IMR-90 (cell line): ENCODE measurements at regions not wholly inside any gene's neighbourhood (a gene's known extent, or its start where the extent isn't known, plus 50 kb on each side); places are given as distances from the start of the nearest gene placed in this dataset.

Experiments
- ATAC-seq: fragments of 200-7000 bp; cut with Tn5 transposase; 2 replicates; pipeline ENCODE4 v1.9.1; 2020; ENCODE audit warnings: low read depth, mild to moderate bottlenecking, moderate library complexity
- BruUV-seq: library from RNA; stranded (reverse); fragments of 400-500 nt; replicated peaks from 2 replicates; lab custom pipeline; 2021; lab: Mats Ljungman, UMichigan
- CTCF ChIA-PET: fragments of 300-600 bp; formaldehyde crosslinking; extraction: SDS; loops from one replicate; lab custom pipeline; 2021; ENCODE audit warnings: antibody characterized with exemption; lab: Yijun Ruan, JAX
- POLR2A ChIA-PET: fragments of 300-600 bp; sonication (Branson Sonifier 250); formaldehyde crosslinking; loops from one replicate; lab custom pipeline; 2022; ENCODE audit warnings: antibody characterized with exemption; ENCODE audit not compliant: unreplicated experiment; lab: Charles Lee
- DNase-seq: peaks from one replicate; pipeline ENCODE4 v3.0.0; 2013
- H2AFZ ChIP-seq: replicated peaks from 2 replicates; pipeline ENCODE3; 2013; ENCODE audit warnings: low read length, mild to moderate bottlenecking; ENCODE audit not compliant: poor library complexity
- H2AK5ac ChIP-seq: 2 replicates; pipeline ENCODE4 v1.6.1; 2013; ENCODE audit warnings: low read depth, low read length, inconsistent platforms
- H2AK9ac ChIP-seq: replicated peaks from 2 replicates; pipeline ENCODE3; 2013; ENCODE audit warnings: mild to moderate bottlenecking, low read depth, low read length, moderate library complexity; ENCODE audit not compliant: poor library complexity
- H2BK120ac ChIP-seq: 2 replicates; pipeline ENCODE4 v1.6.1; 2013; ENCODE audit warnings: low read depth, low read length, inconsistent platforms
- H2BK15ac ChIP-seq: 3 replicates; pipeline ENCODE4 v1.6.1; 2013; ENCODE audit warnings: low read depth, low read length, inconsistent platforms
- H2BK20ac ChIP-seq: 2 replicates; pipeline ENCODE4 v1.6.1; 2013; ENCODE audit warnings: low read depth, mild to moderate bottlenecking, inconsistent platforms, low read length, moderate library complexity
- H2BK5ac ChIP-seq: 2 replicates; pipeline ENCODE4 v1.6.1; 2013; ENCODE audit warnings: mild to moderate bottlenecking, low read depth, low read length, inconsistent platforms; ENCODE audit not compliant: poor library complexity, severe bottlenecking
- H3K14ac ChIP-seq: replicated peaks from 2 replicates; pipeline ENCODE4 v1.6.1; 2013; ENCODE audit warnings: low read depth, low read length, inconsistent platforms
- H3K18ac ChIP-seq: 2 replicates; pipeline ENCODE4 v1.6.1; 2013; ENCODE audit warnings: low read depth, low read length, control low read depth
- H3K23ac ChIP-seq: 2 replicates; pipeline ENCODE4 v1.6.1; 2013; ENCODE audit warnings: low read depth, low read length, inconsistent platforms
- H3K27ac ChIP-seq: 2 replicates; pipeline ENCODE4 v1.5.1; 2013; ENCODE audit warnings: mild to moderate bottlenecking, control low read depth, low read length; ENCODE audit not compliant: insufficient read depth
- H3K27me3 ChIP-seq: 2 replicates; pipeline ENCODE4 v1.6.1; 2013; ENCODE audit warnings: low read length; ENCODE audit not compliant: control insufficient read depth, insufficient read depth
- H3K36me3 ChIP-seq: 2 replicates; pipeline ENCODE4 v1.6.1; 2013; ENCODE audit warnings: low read length, mixed read lengths; ENCODE audit not compliant: control insufficient read depth, insufficient read depth
- H3K4ac ChIP-seq: 2 replicates; pipeline ENCODE4 v1.6.1; 2013; ENCODE audit warnings: low read depth, low read length, inconsistent platforms
- H3K4me1 ChIP-seq: 2 replicates; pipeline ENCODE4 v1.6.1; 2013; ENCODE audit warnings: low read length, mixed read lengths; ENCODE audit not compliant: control insufficient read depth, insufficient read depth
- H3K4me2 ChIP-seq: 2 replicates; pipeline ENCODE4 v1.6.1; 2013; ENCODE audit warnings: low read depth, mild to moderate bottlenecking, control low read depth, low read length, moderate library complexity
- H3K4me3 ChIP-seq: 2 replicates; pipeline ENCODE4 v1.5.1; 2013; ENCODE audit warnings: low read depth, mild to moderate bottlenecking, control low read depth, low read length, moderate library complexity; ENCODE audit not compliant: insufficient read depth
- H3K56ac ChIP-seq: 2 replicates; pipeline ENCODE4 v1.6.1; 2013; ENCODE audit warnings: low read length, inconsistent platforms; ENCODE audit not compliant: insufficient read depth; ENCODE audit errors: extremely low read depth
- H3K79me1 ChIP-seq, 2 experiments: 2 replicates each; pipeline ENCODE4 v1.6.1; 2013; ENCODE audit warnings: low read length in 2 of 2, inconsistent platforms in 1 of 2, low read depth in 1 of 2
- H3K9ac ChIP-seq: 2 replicates; pipeline ENCODE4 v1.6.1; 2013; ENCODE audit warnings: low read depth, low read length, control low read depth
- H3K9me1 ChIP-seq: 2 replicates; pipeline ENCODE4 v1.6.1; 2013; ENCODE audit warnings: low read length, inconsistent platforms; ENCODE audit not compliant: insufficient read depth
- H3K9me3 ChIP-seq: 2 replicates; pipeline ENCODE4 v1.6.1; 2013; ENCODE audit warnings: low read length; ENCODE audit not compliant: control insufficient read depth, insufficient read depth
- H4K20me1 ChIP-seq: 2 replicates; pipeline ENCODE4 v1.6.1; 2013; ENCODE audit warnings: low read length, inconsistent platforms; ENCODE audit not compliant: insufficient read depth
- H4K5ac ChIP-seq: 2 replicates; pipeline ENCODE4 v1.6.1; 2013; ENCODE audit warnings: mild to moderate bottlenecking, low read depth, low read length, control low read depth
- H4K8ac ChIP-seq, 2 experiments: 2 replicates each; pipeline ENCODE4 v1.6.1; 2013; ENCODE audit warnings: low read depth in 2 of 2, low read length in 2 of 2, control low read depth in 1 of 2, inconsistent platforms in 1 of 2
- H4K91ac ChIP-seq: 2 replicates; pipeline ENCODE4 v1.6.1; 2013; ENCODE audit warnings: low read depth, low read length, inconsistent platforms; ENCODE audit not compliant: insufficient read depth
- MAFK ChIP-seq: IDR thresholded peaks from 2 replicates; pipeline ENCODE4 v1.6.1; 2012; ENCODE audit warnings: low read depth, low read length, improper control_type of control experiment
- dilution Hi-C: fragments of 300-500 bp; cut with HindIII; formaldehyde crosslinking; loops from one replicate; pipeline ENCODE4 v1.14.3; 2018; ENCODE audit warnings: low sequenced_read_pairs; ENCODE audit not compliant: unreplicated experiment
- in situ Hi-C: fragments of 300-500 bp; cut with MboI; formaldehyde crosslinking; loops from 3 replicates; pipeline ENCODE4 v1.14.3; 2019; ENCODE audit warnings: low sequenced_read_pairs, inconsistent platforms, mixed read lengths
- intact Hi-C: fragments of 100-400 bp; cut with micrococcal nuclease; formaldehyde crosslinking; loops from 2 replicates; pipeline ENCODE4 v1.10.0; 2022
- TF ChIP-seq, protein P1 (sequence below): conservative IDR thresholded peaks from 2 replicates; pipeline ENCODE4 v1.5.1; 2012; ENCODE audit warnings: mild to moderate bottlenecking, low read depth, low read length, improper control_type of control experiment

- TF ChIP-seq, protein P1, sequence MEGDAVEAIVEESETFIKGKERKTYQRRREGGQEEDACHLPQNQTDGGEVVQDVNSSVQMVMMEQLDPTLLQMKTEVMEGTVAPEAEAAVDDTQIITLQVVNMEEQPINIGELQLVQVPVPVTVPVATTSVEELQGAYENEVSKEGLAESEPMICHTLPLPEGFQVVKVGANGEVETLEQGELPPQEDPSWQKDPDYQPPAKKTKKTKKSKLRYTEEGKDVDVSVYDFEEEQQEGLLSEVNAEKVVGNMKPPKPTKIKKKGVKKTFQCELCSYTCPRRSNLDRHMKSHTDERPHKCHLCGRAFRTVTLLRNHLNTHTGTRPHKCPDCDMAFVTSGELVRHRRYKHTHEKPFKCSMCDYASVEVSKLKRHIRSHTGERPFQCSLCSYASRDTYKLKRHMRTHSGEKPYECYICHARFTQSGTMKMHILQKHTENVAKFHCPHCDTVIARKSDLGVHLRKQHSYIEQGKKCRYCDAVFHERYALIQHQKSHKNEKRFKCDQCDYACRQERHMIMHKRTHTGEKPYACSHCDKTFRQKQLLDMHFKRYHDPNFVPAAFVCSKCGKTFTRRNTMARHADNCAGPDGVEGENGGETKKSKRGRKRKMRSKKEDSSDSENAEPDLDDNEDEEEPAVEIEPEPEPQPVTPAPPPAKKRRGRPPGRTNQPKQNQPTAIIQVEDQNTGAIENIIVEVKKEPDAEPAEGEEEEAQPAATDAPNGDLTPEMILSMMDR = no peak
- no peak for TF ChIP-seq MAFK
- no peak overlapping the region for H2AK9ac ChIP-seq
- ATAC-seq (no peak), DNase-seq (no peak)
- no peak overlapping the region for H4K91ac ChIP-seq
- H3K36me3 ChIP-seq = no peaks in the 10 kb centered on the region
- BruUV-seq = no TSS peak
- ChIA-PET POLR2A (no interaction called here), CTCF (no interaction called here)
- no peak overlapping the region for H2AFZ ChIP-seq
- no peaks in the 10 kb centered on the region for H3K79me1 ChIP-seq
- no peak overlapping the region for H2BK20ac ChIP-seq
- in situ Hi-C loops = no loop called here
- H3K4me1 ChIP-seq = no peaks in the 10 kb centered on the region
- H4K20me1 ChIP-seq = no peaks in the 10 kb centered on the region
- no peak overlapping the region for H3K27ac ChIP-seq
- H4K8ac ChIP-seq = no peak overlapping the region
- H3K56ac ChIP-seq = no peak overlapping the region
- H3K14ac ChIP-seq = no peak overlapping the region
- H2BK120ac ChIP-seq = no peak overlapping the region
- no peaks in the 10 kb centered on the region for H3K9me3 ChIP-seq
- H4K5ac ChIP-seq = no peak overlapping the region
- H3K4ac ChIP-seq = no peak overlapping the region
- H3K18ac ChIP-seq = no peak overlapping the region
- intact Hi-C loops = no loop called here
- no peak overlapping the region for H3K9ac ChIP-seq
- no peak overlapping the region for H3K23ac ChIP-seq
- H2BK15ac ChIP-seq = no peak overlapping the region
- no peak overlapping the region for H2BK5ac ChIP-seq
- no peaks in the 10 kb centered on the region; the same call in none of the 2 replicates for H3K27me3 ChIP-seq
- no peak overlapping the region for H2AK5ac ChIP-seq
- H3K4me2 ChIP-seq = no peak overlapping the region
- no peaks in the 10 kb centered on the region for H3K9me1 ChIP-seq
- dilution Hi-C loops = no loop called here
- H3K4me3 ChIP-seq = no peak overlapping the region
These were observed 156.8 kb downstream of the CEP120 start for GRCh38 chr5:123266365-123266764.
